ENCODE measurements at regions not wholly inside any gene's neighbourhood (a gene's known extent, or its start where the extent isn't known, plus 50 kb on each side); places are given as distances from the start of the nearest gene placed in this dataset.

DNA sequence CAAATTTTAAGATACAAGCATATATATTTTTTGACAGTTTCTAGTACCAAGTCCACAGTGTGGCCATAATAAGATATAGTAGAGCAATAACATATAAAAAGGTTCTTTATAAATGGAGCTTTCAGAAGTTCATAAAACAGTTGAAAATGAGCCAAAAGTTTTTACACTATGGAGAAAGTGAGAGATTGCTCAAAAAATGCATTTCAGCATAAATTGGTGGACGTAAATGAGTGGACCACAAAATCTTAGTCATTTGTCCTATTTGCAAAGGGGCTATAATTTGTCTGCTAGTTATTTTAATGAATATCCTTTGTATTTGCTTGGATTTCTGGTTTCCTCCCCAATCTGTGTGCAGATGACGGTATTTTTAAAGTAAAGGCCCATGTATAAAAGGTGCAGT is 159.4 kb upstream of the DAP start:
- TF ChIP-seq, protein P1, sequence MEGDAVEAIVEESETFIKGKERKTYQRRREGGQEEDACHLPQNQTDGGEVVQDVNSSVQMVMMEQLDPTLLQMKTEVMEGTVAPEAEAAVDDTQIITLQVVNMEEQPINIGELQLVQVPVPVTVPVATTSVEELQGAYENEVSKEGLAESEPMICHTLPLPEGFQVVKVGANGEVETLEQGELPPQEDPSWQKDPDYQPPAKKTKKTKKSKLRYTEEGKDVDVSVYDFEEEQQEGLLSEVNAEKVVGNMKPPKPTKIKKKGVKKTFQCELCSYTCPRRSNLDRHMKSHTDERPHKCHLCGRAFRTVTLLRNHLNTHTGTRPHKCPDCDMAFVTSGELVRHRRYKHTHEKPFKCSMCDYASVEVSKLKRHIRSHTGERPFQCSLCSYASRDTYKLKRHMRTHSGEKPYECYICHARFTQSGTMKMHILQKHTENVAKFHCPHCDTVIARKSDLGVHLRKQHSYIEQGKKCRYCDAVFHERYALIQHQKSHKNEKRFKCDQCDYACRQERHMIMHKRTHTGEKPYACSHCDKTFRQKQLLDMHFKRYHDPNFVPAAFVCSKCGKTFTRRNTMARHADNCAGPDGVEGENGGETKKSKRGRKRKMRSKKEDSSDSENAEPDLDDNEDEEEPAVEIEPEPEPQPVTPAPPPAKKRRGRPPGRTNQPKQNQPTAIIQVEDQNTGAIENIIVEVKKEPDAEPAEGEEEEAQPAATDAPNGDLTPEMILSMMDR (IDR thresholded peaks at IDR 0.05 in 4 of 5, conservative IDR thresholded peaks at IDR 0.05 in 1 of 5), result no peak
- no peak for TF ChIP-seq POLR2A (IDR thresholded peaks at IDR 0.05)

Data from gastrocnemius medialis (tissue), 4 donors.